HFF-Myc (cell line): ENCODE measurements at regions not wholly inside any gene's neighbourhood (a gene's known extent, or its start where the extent isn't known, plus 50 kb on each side); places are given as distances from the start of the nearest gene placed in this dataset.

Experiments
- DNase-seq: peaks from one replicate; pipeline ENCODE4 v3.0.0-alpha.2; 2011; ENCODE audit warnings: low read depth; ENCODE audit errors: extremely low read depth
- H3K4me3 ChIP-seq: replicated peaks from 2 replicates; pipeline ENCODE4 v1.5.1; 2011; ENCODE audit warnings: low read depth, mild to moderate bottlenecking, control low read depth, low read length
- CTCF ChIP-seq: IDR thresholded peaks from 2 replicates; pipeline ENCODE4 v1.5.1; 2012; ENCODE audit warnings: mild to moderate bottlenecking, low read depth, low read length, control low read depth; ENCODE audit errors: missing control alignments

- H3K4me3 ChIP-seq, result no peak overlapping the region
- no peak for TF ChIP-seq CTCF
- no peak for DNase-seq
These were observed 127.5 kb upstream of the COX10 start for GRCh38 chr17:13941781-13942180.

GRCh38 chr17:13943909-13944308, 125.4 kb upstream of the COX10 start:
- H3K4me3 ChIP-seq, result no peak overlapping the region
- no peak for DNase-seq
- TF ChIP-seq CTCF, result no peak

GRCh38 chr17:13947499-13947898, 121.8 kb upstream of the COX10 start:
- TF ChIP-seq CTCF, result no peak
- H3K4me3 ChIP-seq, result no peak overlapping the region
- DNase-seq, result no peak

GRCh38 chr17:13952009-13952750, 117.1 kb upstream of the COX10 start:
- no peak overlapping the region for H3K4me3 ChIP-seq
- no peak for DNase-seq
- no peak for TF ChIP-seq CTCF

- no peak for DNase-seq
- TF ChIP-seq CTCF, result no peak
- H3K4me3 ChIP-seq, result no peak overlapping the region
These were observed 115.5 kb upstream of the COX10 start for GRCh38 chr17:13953841-13954240.

GRCh38 chr17:13957636-13958035, 111.7 kb upstream of the COX10 start:
- no peak for DNase-seq
- no peak overlapping the region for H3K4me3 ChIP-seq
- no peak for TF ChIP-seq CTCF

GRCh38 chr17:13958773-13959172, 110.5 kb upstream of the COX10 start:
- no peak for DNase-seq
- no peak overlapping the region for H3K4me3 ChIP-seq
- no peak for TF ChIP-seq CTCF
